Astrocyte (in vitro differentiated cells and primary cell): ENCODE measurements at regions not wholly inside any gene's neighbourhood (a gene's known extent, or its start where the extent isn't known, plus 50 kb on each side); places are given as distances from the start of the nearest gene placed in this dataset.
A peak's percentile ranks its signal among the peaks of the same experiment; 100 is the strongest.

Experiments used
- DNase-seq: peaks from one replicate; pipeline ENCODE4 v3.0.0-alpha.2; 2010; ENCODE audit warnings: low read depth
- FAIRE-seq: peaks from 2 replicates; lab custom pipeline; 2011; peaks lifted over from hg19 to GRCh38; lab: Jason Lieb, UNC
- H2AFZ ChIP-seq: 2 replicates; pipeline ENCODE4 v1.6.0; 2012; ENCODE audit warnings: low read depth, low read length, inconsistent platforms
- H3K27ac ChIP-seq: 2 replicates; pipeline ENCODE4 v1.5.1; 2011; ENCODE audit warnings: low read depth, low read length, inconsistent platforms
- H3K27me3 ChIP-seq: 2 replicates; pipeline ENCODE4 v1.6.0; 2011; ENCODE audit warnings: low read length, inconsistent platforms; ENCODE audit not compliant: insufficient read depth
- H3K36me3 ChIP-seq: 2 replicates; pipeline ENCODE4 v1.5.1; 2011; ENCODE audit warnings: low read length, inconsistent platforms; ENCODE audit not compliant: insufficient read depth
- H3K4me1 ChIP-seq: 2 replicates; pipeline ENCODE4 v1.5.1; 2011; ENCODE audit warnings: low read length, inconsistent platforms; ENCODE audit not compliant: insufficient read depth
- H3K4me2 ChIP-seq: 2 replicates; pipeline ENCODE4 v1.6.0; 2012; ENCODE audit warnings: low read length, inconsistent platforms
- H3K4me3 ChIP-seq: 2 replicates; pipeline ENCODE4 v1.5.1; 2011; ENCODE audit warnings: low read depth, mild to moderate bottlenecking, low read length, inconsistent platforms; ENCODE audit not compliant: insufficient read depth
- H3K79me2 ChIP-seq: 2 replicates; pipeline ENCODE4 v1.6.0; 2012; ENCODE audit warnings: mild to moderate bottlenecking, low read length, inconsistent platforms; ENCODE audit not compliant: insufficient read depth
- H3K9ac ChIP-seq: 2 replicates; pipeline ENCODE4 v1.6.0; 2012; ENCODE audit warnings: mild to moderate bottlenecking, low read length, inconsistent platforms
- H3K9me3 ChIP-seq: 2 replicates; pipeline ENCODE4 v1.5.1; 2012; ENCODE audit warnings: low read depth, mild to moderate bottlenecking, low read length, inconsistent platforms; ENCODE audit not compliant: insufficient read depth
- H4K20me1 ChIP-seq: 2 replicates; pipeline ENCODE4 v1.6.0; 2012; ENCODE audit warnings: low read length, inconsistent platforms; ENCODE audit not compliant: insufficient read depth
- H3K27ac Mint-ChIP-seq: one replicate; pipeline ENCODE4 v1.8.0; 2021; ENCODE audit warnings: mild to moderate bottlenecking, mixed read lengths; ENCODE audit not compliant: unreplicated experiment
- H3K27me3 Mint-ChIP-seq: one replicate; pipeline ENCODE4 v1.8.0; 2021; ENCODE audit warnings: low read depth, mixed read lengths; ENCODE audit not compliant: unreplicated experiment
- H3K36me3 Mint-ChIP-seq: one replicate; pipeline ENCODE4 v1.8.0; 2021; ENCODE audit warnings: low read depth, mixed read lengths; ENCODE audit not compliant: unreplicated experiment
- H3K4me1 Mint-ChIP-seq: one replicate; pipeline ENCODE4 v1.8.0; 2021; ENCODE audit warnings: low read depth, mixed read lengths; ENCODE audit not compliant: unreplicated experiment
- H3K4me3 Mint-ChIP-seq: one replicate; pipeline ENCODE4 v1.8.0; 2021; ENCODE audit warnings: mild to moderate bottlenecking, moderate library complexity, mixed read lengths; ENCODE audit not compliant: unreplicated experiment
- H3K9me3 Mint-ChIP-seq: one replicate; pipeline ENCODE4 v1.8.0; 2021; ENCODE audit warnings: mild to moderate bottlenecking, mixed read lengths; ENCODE audit not compliant: unreplicated experiment
- CTCF ChIP-seq: IDR thresholded peaks from 2 replicates; pipeline ENCODE4 v1.5.1; 2011; ENCODE audit warnings: low read depth, mild to moderate bottlenecking, inconsistent platforms, low read length, moderate library complexity; ENCODE audit not compliant: insufficient read depth
- EZH2 ChIP-seq: IDR thresholded peaks from 2 replicates; pipeline ENCODE4 v1.6.1; 2012; ENCODE audit warnings: mild to moderate bottlenecking, low read length, inconsistent platforms; ENCODE audit not compliant: insufficient read depth

GRCh38 chrX:7522860-7523259, 320.1 kb upstream of the VCX start:
- Histone ChIP-seq H3K4me2 (no peak overlapping the region), H3K4me1 (no peaks in the 10 kb centered on the region), H3K9me3 (no peaks in the 10 kb centered on the region), H3K4me3 (no peak overlapping the region), H3K9ac (no peak overlapping the region), H4K20me1 (no peaks in the 10 kb centered on the region), H2AFZ (no peak overlapping the region), H3K79me2 (no peaks in the 10 kb centered on the region), H3K27ac (no peak overlapping the region), H3K36me3 (no peaks in the 10 kb centered on the region), H3K27me3 (no peaks in the 10 kb centered on the region)
- DNase-seq (no peak), FAIRE-seq (no peak)
- Mint-ChIP-seq H3K36me3 (no peaks in the 10 kb centered on the region), H3K9me3 (peaks cover 8% of the 10 kb centered on the region), H3K4me3 (no peak overlapping the region), H3K27ac (no peak overlapping the region), H3K27me3 (no peaks in the 10 kb centered on the region), H3K4me1 (no peaks in the 10 kb centered on the region)
- TF ChIP-seq CTCF (no peak), EZH2 (no peak)

- DNase-seq (no peak), FAIRE-seq (peak; percentile 45)
- Histone ChIP-seq H3K9me3 (no peaks in the 10 kb centered on the region), H3K27ac (no peak overlapping the region), H3K79me2 (no peaks in the 10 kb centered on the region), H3K27me3 (no peaks in the 10 kb centered on the region), H3K4me2 (no peak overlapping the region), H3K4me3 (no peak overlapping the region), H3K4me1 (no peaks in the 10 kb centered on the region), H4K20me1 (no peaks in the 10 kb centered on the region), H2AFZ (no peak overlapping the region), H3K9ac (no peak overlapping the region), H3K36me3 (no peaks in the 10 kb centered on the region)
- Mint-ChIP-seq H3K4me1 (peaks cover 10% of the 10 kb centered on the region), H3K27me3 (no peaks in the 10 kb centered on the region), H3K27ac (peak overlapping the region; percentile 65), H3K9me3 (peaks cover 5% of the 10 kb centered on the region), H3K4me3 (no peak overlapping the region), H3K36me3 (no peaks in the 10 kb centered on the region)
- TF ChIP-seq CTCF (no peak), EZH2 (no peak)
Observed at GRCh38 chrX:7515681-7516413, 327.1 kb upstream of the VCX start.

- H3K4me1 ChIP-seq = no peaks in the 10 kb centered on the region
- no peak overlapping the region for H3K4me2 ChIP-seq
- no peaks in the 10 kb centered on the region for H3K79me2 ChIP-seq
- H3K27me3 ChIP-seq = no peaks in the 10 kb centered on the region
- H2AFZ ChIP-seq = no peak overlapping the region
- peak overlapping the region; percentile 15 for H3K4me3 Mint-ChIP-seq
- no peaks in the 10 kb centered on the region for H3K9me3 ChIP-seq
- H3K36me3 ChIP-seq = no peaks in the 10 kb centered on the region
- H3K9ac ChIP-seq = no peak overlapping the region
- DNase-seq (no peak), FAIRE-seq (peak; percentile 95)
- TF ChIP-seq EZH2 (no peak), CTCF (no peak)
- no peaks in the 10 kb centered on the region for H4K20me1 ChIP-seq
- H3K27me3 Mint-ChIP-seq = no peaks in the 10 kb centered on the region
- H3K4me3 ChIP-seq = no peak overlapping the region
- peaks cover 5% of the 10 kb centered on the region for H3K9me3 Mint-ChIP-seq
- H3K27ac Mint-ChIP-seq = peak overlapping the region; percentile 65
- no peaks in the 10 kb centered on the region for H3K36me3 Mint-ChIP-seq
- peaks cover 10% of the 10 kb centered on the region for H3K4me1 Mint-ChIP-seq
- H3K27ac ChIP-seq = no peak overlapping the region
Observed at GRCh38 chrX:7514871-7515599, 327.9 kb upstream of the VCX start.
